Loucy (cell line): ENCODE measurements at regions not wholly inside any gene's neighbourhood (a gene's known extent, or its start where the extent isn't known, plus 50 kb on each side); places are given as distances from the start of the nearest gene placed in this dataset.

Source experiments
- H2AFZ ChIP-seq: fragments of 200-600 bp; sonication (generic); 2 replicates; pipeline ENCODE4 v1.6.0; 2016; ENCODE audit warnings: antibody characterized with exemption, mild to moderate bottlenecking, low read length, moderate library complexity
- H3F3A ChIP-seq: fragments of 200-600 bp; 2 replicates; pipeline ENCODE4 v1.6.0; 2016; ENCODE audit warnings: antibody characterized with exemption, low read depth, mild to moderate bottlenecking
- H3K27me3 ChIP-seq: fragments of 200-600 bp; sonication (generic); 2 replicates; pipeline ENCODE4 v1.6.1; 2014; ENCODE audit warnings: low read length, mild to moderate bottlenecking; ENCODE audit not compliant: insufficient read depth, poor library complexity, severe bottlenecking
- H3K36me3 ChIP-seq: fragments of 200-600 bp; sonication (generic); 2 replicates; pipeline ENCODE4 v1.6.1; 2016; ENCODE audit warnings: low read length; ENCODE audit not compliant: insufficient read depth
- H3K4me1 ChIP-seq: fragments of 200-600 bp; sonication (generic); 2 replicates; pipeline ENCODE4 v1.5.1; 2014; ENCODE audit warnings: low read length, mild to moderate bottlenecking; ENCODE audit not compliant: insufficient read depth, poor library complexity, severe bottlenecking
- H3K4me2 ChIP-seq: fragments of 200-600 bp; sonication (generic); 2 replicates; pipeline ENCODE4 v1.6.0; 2014; ENCODE audit warnings: antibody characterized with exemption, low read length, low read depth, mild to moderate bottlenecking; ENCODE audit not compliant: poor library complexity, severe bottlenecking
- H3K4me3 ChIP-seq: fragments of 200-600 bp; sonication (generic); 2 replicates; pipeline ENCODE4 v1.5.1; 2014; ENCODE audit warnings: low read length, mild to moderate bottlenecking, mixed read lengths; ENCODE audit not compliant: poor library complexity, severe bottlenecking
- H3K79me2 ChIP-seq: fragments of 200-600 bp; sonication (generic); 2 replicates; pipeline ENCODE4 v1.6.1; 2014; ENCODE audit warnings: low read length; ENCODE audit not compliant: insufficient read depth
- H3K9ac ChIP-seq: fragments of 200-600 bp; sonication (generic); 2 replicates; pipeline ENCODE4 v1.6.0; 2014; ENCODE audit warnings: mild to moderate bottlenecking, low read depth, low read length, moderate library complexity; ENCODE audit not compliant: poor library complexity, severe bottlenecking
- H3K9me2 ChIP-seq: fragments of 200-600 bp; sonication (generic); replicated peaks from 2 replicates; pipeline ENCODE4 v1.6.1; 2016; ENCODE audit warnings: low read depth, low read length, mixed read lengths
- H3K9me3 ChIP-seq: fragments of 200-600 bp; sonication (generic); 2 replicates; pipeline ENCODE4 v1.6.1; 2014; ENCODE audit warnings: mild to moderate bottlenecking, antibody characterized with exemption, low read length, low read depth; ENCODE audit not compliant: insufficient read depth
- H4K20me1 ChIP-seq: fragments of 200-600 bp; sonication (generic); 2 replicates; pipeline ENCODE4 v1.6.0; 2014; ENCODE audit warnings: antibody characterized with exemption, low read length, mild to moderate bottlenecking; ENCODE audit not compliant: insufficient read depth, poor library complexity, severe bottlenecking
- CTCF ChIP-seq: fragments of 200-600 bp; sonication (generic); conservative IDR thresholded peaks from 2 replicates; pipeline ENCODE4 v1.5.1; 2014; ENCODE audit warnings: mild to moderate bottlenecking, antibody characterized with exemption, low read length
- EZH2phosphoT487 ChIP-seq: fragments of 200-600 bp; IDR thresholded peaks from 2 replicates; pipeline ENCODE4 v1.6.1; 2018; ENCODE audit warnings: antibody characterized with exemption, mild to moderate bottlenecking, moderate library complexity, borderline replicate concordance

- H3K4me3 ChIP-seq: no peak overlapping the region
- no peaks in the 10 kb centered on the region for H3K27me3 ChIP-seq
- no peak overlapping the region for H2AFZ ChIP-seq
- H3K36me3 ChIP-seq: no peaks in the 10 kb centered on the region
- H3K4me1 ChIP-seq: no peaks in the 10 kb centered on the region
- no peaks in the 10 kb centered on the region for H3F3A ChIP-seq
- H3K4me2 ChIP-seq: no peak overlapping the region
- no peaks in the 10 kb centered on the region for H3K9me3 ChIP-seq
- TF ChIP-seq CTCF (no peak), EZH2phosphoT487 (no peak)
- H3K9me2 ChIP-seq: no peaks in the 10 kb centered on the region
- no peaks in the 10 kb centered on the region for H3K79me2 ChIP-seq
- no peaks in the 10 kb centered on the region for H4K20me1 ChIP-seq
- no peak overlapping the region for H3K9ac ChIP-seq
These were observed 260.9 kb downstream of the VRK1 start for GRCh38 chr14:97058074-97058467.

GRCh38 chr14:97058589-97058988, 261.4 kb downstream of the VRK1 start:
- Histone ChIP-seq H3K9me3 (no peaks in the 10 kb centered on the region), H3K27me3 (no peaks in the 10 kb centered on the region), H3K36me3 (no peaks in the 10 kb centered on the region), H3F3A (no peaks in the 10 kb centered on the region), H2AFZ (no peak overlapping the region), H3K9me2 (no peaks in the 10 kb centered on the region), H3K4me1 (no peaks in the 10 kb centered on the region), H3K79me2 (no peaks in the 10 kb centered on the region), H4K20me1 (no peaks in the 10 kb centered on the region), H3K9ac (no peak overlapping the region), H3K4me2 (no peak overlapping the region), H3K4me3 (no peak overlapping the region)
- TF ChIP-seq CTCF (no peak), EZH2phosphoT487 (no peak)

DNA sequence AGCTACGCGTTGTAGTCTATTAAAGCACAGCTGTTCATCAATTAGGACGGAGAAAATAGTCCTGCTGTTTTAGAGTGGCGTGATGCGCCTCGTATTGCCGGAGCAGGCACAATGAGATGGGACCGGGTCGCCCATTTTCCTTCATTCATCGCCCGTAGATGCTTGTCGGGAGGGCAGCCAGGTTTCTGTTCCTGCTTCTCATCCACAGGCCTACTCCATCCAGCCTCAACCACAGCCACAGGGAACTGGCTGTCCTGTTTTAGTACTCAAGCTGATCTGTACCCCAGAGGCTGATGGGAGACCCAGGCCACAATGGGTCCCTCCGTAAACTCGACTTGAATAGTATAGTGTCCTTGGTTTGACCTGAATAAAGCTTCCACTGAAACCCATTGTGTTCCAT, 264.0 kb downstream of the VRK1 start:
- TF ChIP-seq EZH2phosphoT487 (no peak), CTCF (no peak)
- H4K20me1 ChIP-seq: no peaks in the 10 kb centered on the region
- no peak overlapping the region for H2AFZ ChIP-seq
- H3K4me2 ChIP-seq: no peak overlapping the region
- H3K9ac ChIP-seq: no peak overlapping the region
- no peaks in the 10 kb centered on the region for H3K9me3 ChIP-seq
- no peaks in the 10 kb centered on the region for H3K4me1 ChIP-seq
- no peaks in the 10 kb centered on the region for H3K9me2 ChIP-seq
- no peaks in the 10 kb centered on the region for H3K27me3 ChIP-seq
- no peak overlapping the region for H3K4me3 ChIP-seq
- no peaks in the 10 kb centered on the region for H3K79me2 ChIP-seq
- no peaks in the 10 kb centered on the region for H3K36me3 ChIP-seq
- H3F3A ChIP-seq: no peaks in the 10 kb centered on the region
